Neural cell (in vitro differentiated cells): ENCODE measurements at regions not wholly inside any gene's neighbourhood (a gene's known extent, or its start where the extent isn't known, plus 50 kb on each side); places are given as distances from the start of the nearest gene placed in this dataset.
"Not testable (repeated sequence)": the region's sequence is repeated elsewhere in the genome, so short reads cannot be mapped to it uniquely, and the experiment has no call there.

Source experiments
- CTCF ChIP-seq: fragments of 450-650 bp; IDR thresholded peaks from 2 replicates; pipeline ENCODE4 v1.5.1; 2014; ENCODE audit warnings: antibody characterized with exemption, mild to moderate bottlenecking, moderate library complexity; ENCODE audit not compliant: poor library complexity, severe bottlenecking
- EP300 ChIP-seq: fragments of 450-650 bp; conservative IDR thresholded peaks from 2 replicates; pipeline ENCODE4 v1.6.1; 2014; ENCODE audit warnings: antibody characterized with exemption, mild to moderate bottlenecking, moderate library complexity; ENCODE audit not compliant: poor library complexity, severe bottlenecking
- EZH2 ChIP-seq: fragments of 200-600, 300-800 bp; shearing (Covaris generic), sonication (generic); IDR thresholded peaks from 2 replicates; pipeline ENCODE4 v1.6.1; 2014; ENCODE audit warnings: antibody characterized with exemption, low read length, borderline replicate concordance, mild to moderate bottlenecking; ENCODE audit not compliant: insufficient read depth, poor library complexity, severe bottlenecking
- MXI1 ChIP-seq: fragments of 450-650 bp; conservative IDR thresholded peaks from 2 replicates; pipeline ENCODE4 v1.6.1; 2014; ENCODE audit warnings: antibody characterized with exemption, mild to moderate bottlenecking; ENCODE audit not compliant: poor library complexity, severe bottlenecking
- POLR2AphosphoS5 ChIP-seq: IDR thresholded peaks from 2 replicates; pipeline ENCODE4 v1.6.1; 2012
- RAD21 ChIP-seq: fragments of 450-650 bp; conservative IDR thresholded peaks from 2 replicates; pipeline ENCODE4 v1.6.1; 2014; ENCODE audit warnings: antibody characterized with exemption, mild to moderate bottlenecking, moderate library complexity
- REST ChIP-seq: IDR thresholded peaks from 2 replicates; pipeline ENCODE4 v1.6.1; 2012; ENCODE audit warnings: borderline replicate concordance
- SMC3 ChIP-seq: fragments of 450-650 bp; conservative IDR thresholded peaks from 2 replicates; pipeline ENCODE4 v1.6.1; 2014; ENCODE audit warnings: antibody characterized with exemption, mild to moderate bottlenecking, moderate library complexity; ENCODE audit not compliant: poor library complexity
- TAF1 ChIP-seq: IDR thresholded peaks from 2 replicates; pipeline ENCODE4 v1.6.1; 2012; ENCODE audit warnings: low read depth

GRCh38 chr2:87093252-87093651 lies 71.6 kb upstream of the PLGLB1 start:
- TF ChIP-seq CTCF, EZH2, REST, TAF1, SMC3, EP300, POLR2AphosphoS5, MXI1, RAD21: not testable (repeated sequence)
